ENCODE measurements at regions not wholly inside any gene's neighbourhood (a gene's known extent, or its start where the extent isn't known, plus 50 kb on each side); places are given as distances from the start of the nearest gene placed in this dataset.

DNA sequence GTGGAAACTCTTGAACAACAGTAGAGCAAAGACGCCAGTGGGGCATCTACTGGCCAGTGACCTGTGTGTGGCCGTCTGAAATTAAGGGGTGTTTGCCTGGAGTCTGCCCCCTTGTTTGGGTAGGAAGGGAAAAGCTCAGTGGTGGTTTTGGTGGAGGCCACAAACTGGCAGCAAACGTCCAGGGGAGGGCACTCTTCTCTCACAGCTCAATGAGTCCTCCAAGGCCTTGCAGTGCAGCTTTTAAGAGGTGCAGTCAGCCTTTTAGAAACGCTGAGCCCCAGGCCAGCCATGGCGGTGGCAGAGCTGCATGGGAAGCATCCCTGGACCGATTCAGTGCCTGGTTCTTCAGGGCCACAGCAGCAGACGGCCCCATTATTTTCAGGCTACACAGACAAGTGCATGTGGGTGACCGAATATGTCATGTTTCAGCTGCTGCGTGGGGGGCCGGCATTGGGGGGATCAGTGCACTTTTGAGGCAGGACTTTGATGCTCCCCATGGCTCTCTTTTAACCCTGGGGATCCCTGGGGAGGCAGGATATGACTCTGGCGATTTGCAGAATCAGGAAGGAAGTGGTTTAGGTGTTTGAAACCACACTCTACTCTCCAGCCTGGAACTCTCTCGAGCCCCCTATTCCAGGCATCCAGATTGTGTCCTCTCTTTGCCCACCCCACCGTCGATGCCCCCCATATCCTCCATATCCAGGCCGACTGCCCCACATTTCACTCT, 414.0 kb downstream of the PRDM2 start:
- peak; percentile 65 for DNase-seq (ENCODE audit: unreplicated experiment)
- CTCF ChIA-PET = interaction anchor here (0.5 to 2.2 kb wide), 44 partner anchors 9 to 988 kb away, joined by 3 to 17 read pairs (median 4); no protein-coding TSS in a partner anchor
- H3K4me1 Mint-ChIP-seq (ENCODE audit: insufficient read depth, unreplicated experiment) = peaks cover 43% of the 10 kb centered on the region
- H3K27ac Mint-ChIP-seq (ENCODE audit: low read depth, unreplicated experiment) = no peak overlapping the region
- TF ChIP-seq, protein P1, sequence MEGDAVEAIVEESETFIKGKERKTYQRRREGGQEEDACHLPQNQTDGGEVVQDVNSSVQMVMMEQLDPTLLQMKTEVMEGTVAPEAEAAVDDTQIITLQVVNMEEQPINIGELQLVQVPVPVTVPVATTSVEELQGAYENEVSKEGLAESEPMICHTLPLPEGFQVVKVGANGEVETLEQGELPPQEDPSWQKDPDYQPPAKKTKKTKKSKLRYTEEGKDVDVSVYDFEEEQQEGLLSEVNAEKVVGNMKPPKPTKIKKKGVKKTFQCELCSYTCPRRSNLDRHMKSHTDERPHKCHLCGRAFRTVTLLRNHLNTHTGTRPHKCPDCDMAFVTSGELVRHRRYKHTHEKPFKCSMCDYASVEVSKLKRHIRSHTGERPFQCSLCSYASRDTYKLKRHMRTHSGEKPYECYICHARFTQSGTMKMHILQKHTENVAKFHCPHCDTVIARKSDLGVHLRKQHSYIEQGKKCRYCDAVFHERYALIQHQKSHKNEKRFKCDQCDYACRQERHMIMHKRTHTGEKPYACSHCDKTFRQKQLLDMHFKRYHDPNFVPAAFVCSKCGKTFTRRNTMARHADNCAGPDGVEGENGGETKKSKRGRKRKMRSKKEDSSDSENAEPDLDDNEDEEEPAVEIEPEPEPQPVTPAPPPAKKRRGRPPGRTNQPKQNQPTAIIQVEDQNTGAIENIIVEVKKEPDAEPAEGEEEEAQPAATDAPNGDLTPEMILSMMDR (IDR thresholded peaks at IDR 0.05; ENCODE audit: unreplicated experiment) = peak; percentile 82
- H3K9me3 Mint-ChIP-seq (ENCODE audit: unreplicated experiment) = no peaks in the 10 kb centered on the region
- no peaks in the 10 kb centered on the region for H3K36me3 Mint-ChIP-seq (ENCODE audit: insufficient read depth, unreplicated experiment)
- intact Hi-C loops (cut with micrococcal nuclease) = loop anchor here (1.0 to 5.0 kb wide), 8 partner anchors 148 to 988 kb away; no protein-coding TSS in a partner anchor
- H3K27me3 Mint-ChIP-seq (ENCODE audit: insufficient read depth, unreplicated experiment) = no peaks in the 10 kb centered on the region
- no TSS peak for BruUV-seq (replicated peaks)
- H3K4me3 Mint-ChIP-seq (ENCODE audit: unreplicated experiment) = no peak overlapping the region
- POLR2A ChIA-PET = interaction anchor here (0.6 to 1.1 kb wide), 4 partner anchors 24 to 912 kb away, joined by 3 to 5 read pairs (median 3); no protein-coding TSS in a partner anchor

DNA sequence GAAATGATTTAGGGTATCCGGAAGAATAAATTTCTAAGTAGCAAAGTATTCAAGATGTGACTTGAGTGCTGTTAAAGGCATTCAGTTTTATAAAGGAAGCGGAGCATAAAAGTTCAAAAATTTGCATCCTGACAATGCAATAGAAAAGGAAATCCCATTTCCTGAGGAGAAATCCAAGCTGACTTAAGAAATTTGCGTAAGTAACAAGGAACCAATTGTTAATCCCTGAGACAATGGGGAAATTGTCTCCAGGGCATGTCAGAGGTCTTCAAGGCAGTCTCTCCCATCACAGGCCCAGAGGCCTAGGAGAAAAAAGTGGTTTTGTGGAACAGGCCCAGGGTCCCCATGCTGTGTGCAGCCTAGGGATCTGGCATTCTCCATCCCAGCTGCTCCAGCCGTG, 416.0 kb downstream of the PRDM2 start:
- BruUV-seq (replicated peaks) = no TSS peak
- no peak for DNase-seq (ENCODE audit: unreplicated experiment)
- intact Hi-C loops (cut with micrococcal nuclease) = loop anchor here (2.0 kb wide), 2 partner anchors 617 to 931 kb away; no protein-coding TSS in a partner anchor
- Mint-ChIP-seq H3K4me3 (ENCODE audit: unreplicated experiment) (no peak overlapping the region), H3K4me1 (ENCODE audit: insufficient read depth, unreplicated experiment) (peaks cover 32% of the 10 kb centered on the region), H3K27me3 (ENCODE audit: insufficient read depth, unreplicated experiment) (no peaks in the 10 kb centered on the region), H3K27ac (ENCODE audit: low read depth, unreplicated experiment) (no peak overlapping the region), H3K9me3 (ENCODE audit: unreplicated experiment) (no peaks in the 10 kb centered on the region), H3K36me3 (ENCODE audit: insufficient read depth, unreplicated experiment) (no peaks in the 10 kb centered on the region)
- ChIA-PET CTCF (interaction anchor here (0.5 kb wide), 1 partner anchor 237 kb away, joined by 3 read pairs; no protein-coding TSS in a partner anchor), POLR2A (no interaction called here)
- TF ChIP-seq, protein P1 (IDR thresholded peaks at IDR 0.05; ENCODE audit: unreplicated experiment) = no peak

DNA sequence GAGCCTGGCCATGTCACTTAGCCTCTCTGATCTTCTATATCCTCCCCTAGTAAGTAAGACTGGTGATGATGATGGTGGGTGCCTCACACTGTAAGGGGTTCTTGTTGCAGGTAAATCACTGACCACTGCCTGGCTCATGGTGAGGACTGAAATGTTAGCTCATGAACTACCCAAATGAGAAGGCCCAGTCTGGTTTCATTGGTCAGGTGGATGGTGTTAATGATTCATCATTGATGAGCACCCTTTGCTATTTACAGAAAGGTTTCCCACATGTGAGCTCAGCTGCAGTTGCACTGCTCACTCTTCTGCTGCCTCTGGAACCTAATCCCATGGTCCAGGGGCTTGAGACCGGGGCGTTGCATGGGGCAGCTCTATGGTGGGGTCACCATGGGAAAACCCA, 417.7 kb downstream of the PRDM2 start:
- peaks cover 24% of the 10 kb centered on the region for H3K4me1 Mint-ChIP-seq (ENCODE audit: insufficient read depth, unreplicated experiment)
- no peak overlapping the region for H3K27ac Mint-ChIP-seq (ENCODE audit: low read depth, unreplicated experiment)
- H3K27me3 Mint-ChIP-seq (ENCODE audit: insufficient read depth, unreplicated experiment) = no peaks in the 10 kb centered on the region
- intact Hi-C loops (cut with micrococcal nuclease) = no loop called here
- no peak for DNase-seq (ENCODE audit: unreplicated experiment)
- TF ChIP-seq, protein P1 (IDR thresholded peaks at IDR 0.05; ENCODE audit: unreplicated experiment) = no peak
- no peaks in the 10 kb centered on the region for H3K36me3 Mint-ChIP-seq (ENCODE audit: insufficient read depth, unreplicated experiment)
- H3K4me3 Mint-ChIP-seq (ENCODE audit: unreplicated experiment) = no peak overlapping the region
- BruUV-seq (replicated peaks) = no TSS peak
- CTCF ChIA-PET = no interaction called here
- H3K9me3 Mint-ChIP-seq (ENCODE audit: unreplicated experiment) = no peaks in the 10 kb centered on the region
- POLR2A ChIA-PET = interaction anchor here (0.8 kb wide), 1 partner anchor 10 kb away, joined by 3 read pairs; no protein-coding TSS in a partner anchor

DNA sequence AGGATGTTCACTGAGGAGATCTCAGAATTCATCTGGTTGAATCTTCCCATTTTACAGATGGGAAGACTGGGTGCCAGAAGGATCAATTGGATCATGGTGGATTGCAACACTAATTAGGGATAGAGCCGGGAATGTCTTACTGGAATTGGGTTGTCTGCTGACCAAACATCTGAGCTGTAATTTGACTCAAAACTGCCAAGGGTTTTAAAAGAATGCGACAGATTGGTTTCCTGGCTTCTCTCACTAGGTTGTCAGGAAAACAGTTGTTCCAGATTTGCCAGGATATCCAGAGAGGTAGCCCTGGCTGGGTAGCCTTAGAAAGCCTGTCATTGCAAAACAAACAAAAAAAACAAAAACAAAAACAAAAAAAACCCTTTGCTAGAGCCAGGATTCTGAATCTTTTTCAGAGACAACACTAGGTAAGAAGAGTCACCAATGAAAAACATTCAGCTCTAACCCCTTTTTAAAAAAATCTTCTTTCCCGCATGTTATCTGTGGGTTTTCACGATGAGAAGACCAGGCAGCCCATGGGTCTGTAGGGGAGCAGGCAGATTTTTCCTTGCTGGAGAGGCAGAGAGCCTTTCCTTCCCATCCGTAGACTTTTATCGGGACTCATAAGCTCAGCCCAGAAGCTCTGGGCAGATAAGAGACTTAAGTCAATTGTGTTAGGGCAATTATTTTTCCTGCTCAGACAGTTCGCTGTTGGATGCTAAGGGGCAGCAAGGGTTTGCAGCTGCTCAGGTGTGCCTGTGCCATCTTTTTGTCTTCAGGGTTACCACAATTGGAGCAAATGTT, 418.9 kb downstream of the PRDM2 start:
- DNase-seq (ENCODE audit: unreplicated experiment) = no peak
- intact Hi-C loops (cut with micrococcal nuclease) = no loop called here
- Mint-ChIP-seq H3K27me3 (ENCODE audit: insufficient read depth, unreplicated experiment) (no peaks in the 10 kb centered on the region), H3K4me3 (ENCODE audit: unreplicated experiment) (no peak overlapping the region), H3K4me1 (ENCODE audit: insufficient read depth, unreplicated experiment) (peaks cover 14% of the 10 kb centered on the region), H3K36me3 (ENCODE audit: insufficient read depth, unreplicated experiment) (no peaks in the 10 kb centered on the region), H3K9me3 (ENCODE audit: unreplicated experiment) (no peaks in the 10 kb centered on the region), H3K27ac (ENCODE audit: low read depth, unreplicated experiment) (no peak overlapping the region)
- TF ChIP-seq, protein P1 (IDR thresholded peaks at IDR 0.05; ENCODE audit: unreplicated experiment) = no peak
- CTCF ChIA-PET = interaction anchor here (0.6 to 1.0 kb wide), 4 partner anchors 52 to 928 kb away, joined by 3 to 4 read pairs (median 3); no protein-coding TSS in a partner anchor
- no TSS peak for BruUV-seq (replicated peaks)
- POLR2A ChIA-PET = interaction anchor here (0.6 to 1.2 kb wide), 2 partner anchors 18 to 689 kb away, joined by 3 to 4 read pairs; no protein-coding TSS in a partner anchor

Data from MCF 10A (cell line).